GM19438 (cell line): ENCODE measurements at regions not wholly inside any gene's neighbourhood (a gene's known extent, or its start where the extent isn't known, plus 50 kb on each side); places are given as distances from the start of the nearest gene placed in this dataset.

Source experiments
- ATAC-seq: cut with Tn5 transposase; IDR thresholded peaks from one replicate; pipeline ENCODE4 v1.9.1; 2021; ENCODE audit warnings: low read depth; ENCODE audit not compliant: unreplicated experiment

- no peak for ATAC-seq
Measured at GRCh38 chr18:22034276-22034675, 135.1 kb upstream of the GATA6 start.

- no peak for ATAC-seq
Measured at GRCh38 chr18:22040533-22040932, 128.9 kb upstream of the GATA6 start.

- ATAC-seq: no peak
Measured at GRCh38 chr18:22043837-22044236, 125.6 kb upstream of the GATA6 start.

- ATAC-seq: no peak
Measured at GRCh38 chr18:22044474-22045220, 124.7 kb upstream of the GATA6 start.

GRCh38 chr18:22045221-22045918, 124.0 kb upstream of the GATA6 start:
- no peak for ATAC-seq

GRCh38 chr18:22046473-22046872, 122.9 kb upstream of the GATA6 start:
- no peak for ATAC-seq

- ATAC-seq: no peak
Measured at GRCh38 chr18:22047485-22047884, 121.9 kb upstream of the GATA6 start.

- ATAC-seq: no peak
Measured at GRCh38 chr18:22048221-22048620, 121.2 kb upstream of the GATA6 start.

GRCh38 chr18:22048932-22049615, 120.3 kb upstream of the GATA6 start:
- no peak for ATAC-seq

- no peak for ATAC-seq
Measured at GRCh38 chr18:22052405-22053105, 116.8 kb upstream of the GATA6 start.

GRCh38 chr18:22055466-22056238, 113.7 kb upstream of the GATA6 start:
- ATAC-seq: no peak

- ATAC-seq: no peak
Measured at GRCh38 chr18:22056950-22057349, 112.4 kb upstream of the GATA6 start.

GRCh38 chr18:22057908-22058527, 111.4 kb upstream of the GATA6 start:
- no peak for ATAC-seq

GRCh38 chr18:22060361-22060760, 109.0 kb upstream of the GATA6 start:
- no peak for ATAC-seq

- ATAC-seq: no peak
Measured at GRCh38 chr18:22063102-22063501, 106.3 kb upstream of the GATA6 start.

- no peak for ATAC-seq
Measured at GRCh38 chr18:22063672-22064071, 105.7 kb upstream of the GATA6 start.

GRCh38 chr18:22064581-22064980, 104.8 kb upstream of the GATA6 start:
- ATAC-seq: no peak

- no peak for ATAC-seq
Measured at GRCh38 chr18:22065311-22065710, 104.1 kb upstream of the GATA6 start.

GRCh38 chr18:22066083-22066485, 103.3 kb upstream of the GATA6 start:
- ATAC-seq: no peak

GRCh38 chr18:22067109-22067508, 102.3 kb upstream of the GATA6 start:
- no peak for ATAC-seq
